Iris pigment epithelial cell (primary cell): ENCODE measurements at regions not wholly inside any gene's neighbourhood (a gene's known extent, or its start where the extent isn't known, plus 50 kb on each side); places are given as distances from the start of the nearest gene placed in this dataset.

ENCODE experiments used
- DNase-seq: peaks from one replicate; pipeline ENCODE4 v3.0.0-alpha.2; 2011; ENCODE audit warnings: low read depth

- no peak for DNase-seq
Measured at GRCh38 chr1:4529446-4530165, 124.8 kb upstream of the AJAP1 start.

- no peak for DNase-seq
Measured at GRCh38 chr1:4530166-4530785, 124.1 kb upstream of the AJAP1 start.

GRCh38 chr1:4531842-4532241 lies 122.6 kb upstream of the AJAP1 start:
- DNase-seq = no peak

- DNase-seq = no peak
Measured at GRCh38 chr1:4532656-4533055, 121.8 kb upstream of the AJAP1 start.

GRCh38 chr1:4546911-4547310 lies 107.5 kb upstream of the AJAP1 start:
- DNase-seq = no peak

GRCh38 chr1:4549930-4550329 lies 104.5 kb upstream of the AJAP1 start:
- no peak for DNase-seq

GRCh38 chr1:4550941-4551340 lies 103.5 kb upstream of the AJAP1 start:
- no peak for DNase-seq

GRCh38 chr1:4551706-4552105 lies 102.7 kb upstream of the AJAP1 start:
- DNase-seq = no peak

GRCh38 chr1:4553761-4554160 lies 100.6 kb upstream of the AJAP1 start:
- DNase-seq = no peak

- DNase-seq = no peak
Measured at GRCh38 chr1:4554271-4554865, 100.0 kb upstream of the AJAP1 start.

- no peak for DNase-seq
Measured at GRCh38 chr1:4557949-4558348, 96.5 kb upstream of the AJAP1 start.

- DNase-seq = no peak
Measured at GRCh38 chr1:4561205-4561604, 93.2 kb upstream of the AJAP1 start.

GRCh38 chr1:4562321-4562720 lies 92.1 kb upstream of the AJAP1 start:
- DNase-seq = no peak

GRCh38 chr1:4563586-4563985 lies 90.8 kb upstream of the AJAP1 start:
- DNase-seq = no peak

- DNase-seq = no peak
Measured at GRCh38 chr1:4564051-4564450, 90.4 kb upstream of the AJAP1 start.

GRCh38 chr1:4565166-4565565 lies 89.2 kb upstream of the AJAP1 start:
- no peak for DNase-seq

- no peak for DNase-seq
Measured at GRCh38 chr1:4565801-4566449, 88.5 kb upstream of the AJAP1 start.

GRCh38 chr1:4571263-4571662 lies 83.1 kb upstream of the AJAP1 start:
- DNase-seq = no peak

- no peak for DNase-seq
Measured at GRCh38 chr1:4573526-4573925, 80.9 kb upstream of the AJAP1 start.

- no peak for DNase-seq
Measured at GRCh38 chr1:4581807-4582206, 72.6 kb upstream of the AJAP1 start.

GRCh38 chr1:4584449-4584848 lies 70.0 kb upstream of the AJAP1 start:
- no peak for DNase-seq

GRCh38 chr1:4585216-4585615 lies 69.2 kb upstream of the AJAP1 start:
- no peak for DNase-seq

- DNase-seq = no peak
Measured at GRCh38 chr1:4585705-4586104, 68.7 kb upstream of the AJAP1 start.
